ENCODE measurements at regions not wholly inside any gene's neighbourhood (a gene's known extent, or its start where the extent isn't known, plus 50 kb on each side); places are given as distances from the start of the nearest gene placed in this dataset.
"Not testable (repeated sequence)": the region's sequence is repeated elsewhere in the genome, so short reads cannot be mapped to it uniquely, and the experiment has no call there.

- H3K27me3 ChIP-seq (replicated peaks; ENCODE audit: insufficient read depth, low read depth, low read length, poor library complexity) = peaks cover 18% of the 10 kb centered on the region
- DNase-seq (ENCODE audit: low spot score); intact Hi-C loops (cut with micrococcal nuclease; ENCODE audit: unreplicated experiment); H3K27ac ChIP-seq (ENCODE audit: low read depth, low read length, poor library complexity, severe bottlenecking); H3K4me1 ChIP-seq (ENCODE audit: insufficient read depth, low read length, poor library complexity, severe bottlenecking); POLR2A ChIA-PET (ENCODE audit: low non-redundant PET); BruUV-seq (replicated peaks); H3K36me3 ChIP-seq (ENCODE audit: insufficient read depth, low read length, poor library complexity, severe bottlenecking); CTCF ChIA-PET; H3K9me3 ChIP-seq (ENCODE audit: low read depth, low read length, poor library complexity, severe bottlenecking); H3K4me3 ChIP-seq (ENCODE audit: low read depth, low read length, poor library complexity, severe bottlenecking): not testable (repeated sequence)
These were observed 69.7 kb upstream of the SIRPG start for GRCh38 chr20:1727303-1727702.

- ChIA-PET CTCF (no interaction called here), POLR2A (ENCODE audit: low non-redundant PET) (no interaction called here)
- intact Hi-C loops (cut with micrococcal nuclease; ENCODE audit: unreplicated experiment) = no loop called here
These were observed 67.3 kb upstream of the SIRPG start for GRCh38 chr20:1724901-1725300.

GRCh38 chr20:1722513-1723050 is 65.0 kb upstream of the SIRPG start:
- Histone ChIP-seq H3K9me3 (ENCODE audit: low read depth, low read length, poor library complexity, severe bottlenecking) (no peaks in the 10 kb centered on the region), H3K4me3 (ENCODE audit: low read depth, low read length, poor library complexity, severe bottlenecking) (no peak overlapping the region), H3K27me3 (replicated peaks; ENCODE audit: insufficient read depth, low read depth, low read length, poor library complexity) (peaks cover 34% of the 10 kb centered on the region), H3K27ac (ENCODE audit: low read depth, low read length, poor library complexity, severe bottlenecking) (no peak overlapping the region), H3K4me1 (ENCODE audit: insufficient read depth, low read length, poor library complexity, severe bottlenecking) (no peaks in the 10 kb centered on the region), H3K36me3 (ENCODE audit: insufficient read depth, low read length, poor library complexity, severe bottlenecking) (no peaks in the 10 kb centered on the region)
- intact Hi-C loops (cut with micrococcal nuclease; ENCODE audit: unreplicated experiment) = no loop called here
- TF ChIP-seq EZH2 (IDR thresholded peaks at IDR 0.05; ENCODE audit: borderline replicate concordance, low read depth, low read length, poor library complexity, severe bottlenecking) = no peak
- no peak for TF ChIP-seq CTCF (conservative IDR thresholded peaks at IDR 0.05; ENCODE audit: low read depth, low read length)
- POLR2A ChIA-PET (ENCODE audit: low non-redundant PET) = no interaction called here
- no peak for DNase-seq (ENCODE audit: low spot score)
- CTCF ChIA-PET = interaction anchor here (1.2 kb wide), 1 partner anchor 219 kb away, joined by 3 read pairs; no protein-coding TSS in a partner anchor
- no TSS peak for BruUV-seq (replicated peaks)

More at GRCh38 chr20:1724901-1725300, 67.3 kb upstream of the SIRPG start:
- Histone ChIP-seq H3K4me3 (ENCODE audit: low read depth, low read length, poor library complexity, severe bottlenecking) (no peak overlapping the region), H3K27me3 (replicated peaks; ENCODE audit: insufficient read depth, low read depth, low read length, poor library complexity) (peaks cover 18% of the 10 kb centered on the region), H3K27ac (ENCODE audit: low read depth, low read length, poor library complexity, severe bottlenecking) (no peak overlapping the region), H3K36me3 (ENCODE audit: insufficient read depth, low read length, poor library complexity, severe bottlenecking) (no peaks in the 10 kb centered on the region), H3K9me3 (ENCODE audit: low read depth, low read length, poor library complexity, severe bottlenecking) (no peaks in the 10 kb centered on the region), H3K4me1 (ENCODE audit: insufficient read depth, low read length, poor library complexity, severe bottlenecking) (no peaks in the 10 kb centered on the region)
- no peak for DNase-seq (ENCODE audit: low spot score)
- TF ChIP-seq CTCF (conservative IDR thresholded peaks at IDR 0.05; ENCODE audit: low read depth, low read length) (no peak), EZH2 (IDR thresholded peaks at IDR 0.05; ENCODE audit: borderline replicate concordance, low read depth, low read length, poor library complexity, severe bottlenecking) (no peak)
- BruUV-seq (replicated peaks) = no TSS peak
